ENCODE measurements at regions not wholly inside any gene's neighbourhood (a gene's known extent, or its start where the extent isn't known, plus 50 kb on each side); places are given as distances from the start of the nearest gene placed in this dataset.

- TF ChIP-seq EZH2 (IDR thresholded peaks at IDR 0.05; ENCODE audit: insufficient read depth, poor library complexity, severe bottlenecking) (no peak), EZH2phosphoT487 (IDR thresholded peaks at IDR 0.05; ENCODE audit: insufficient read depth, low read depth) (no peak)
Measured at GRCh38 chr1:201663491-201664113, 124.7 kb downstream of the NAV1 start.

Data from GM23248 (cell line).